HG03571 (cell line): ENCODE measurements at regions not wholly inside any gene's neighbourhood (a gene's known extent, or its start where the extent isn't known, plus 50 kb on each side); places are given as distances from the start of the nearest gene placed in this dataset.
"Not testable (repeated sequence)": the region's sequence is repeated elsewhere in the genome, so short reads cannot be mapped to it uniquely, and the experiment has no call there.

Experiments used
- ATAC-seq: cut with Tn5 transposase; IDR thresholded peaks from one replicate; pipeline ENCODE4 v1.9.1; 2021; ENCODE audit not compliant: unreplicated experiment

- ATAC-seq, result no peak
These were observed 518.7 kb downstream of the RWDD3 start for GRCh38 chr1:95752515-95753381.

- no peak for ATAC-seq
These were observed 519.5 kb downstream of the RWDD3 start for GRCh38 chr1:95753382-95754016.

- ATAC-seq, result no peak
These were observed 520.4 kb downstream of the RWDD3 start for GRCh38 chr1:95754412-95754811.

- no peak for ATAC-seq
These were observed 532.0 kb downstream of the RWDD3 start for GRCh38 chr1:95766036-95766435.

- ATAC-seq, result no peak
These were observed 536.6 kb downstream of the RWDD3 start for GRCh38 chr1:95770581-95770980.

- no peak for ATAC-seq
These were observed 544.2 kb downstream of the RWDD3 start for GRCh38 chr1:95778217-95778616.

GRCh38 chr1:95780836-95781235 is 546.8 kb downstream of the RWDD3 start:
- no peak for ATAC-seq

- no peak for ATAC-seq
These were observed 556.1 kb downstream of the RWDD3 start for GRCh38 chr1:95790136-95790535.

GRCh38 chr1:95793893-95794292 is 559.9 kb downstream of the RWDD3 start:
- ATAC-seq, result no peak

- ATAC-seq, result not testable (repeated sequence)
These were observed 563.8 kb downstream of the RWDD3 start for GRCh38 chr1:95797761-95798160.

GRCh38 chr1:95806171-95806570 is 572.2 kb downstream of the RWDD3 start:
- no peak for ATAC-seq

GRCh38 chr1:95809391-95809790 is 575.4 kb downstream of the RWDD3 start:
- no peak for ATAC-seq

- ATAC-seq, result no peak
These were observed 581.5 kb downstream of the RWDD3 start for GRCh38 chr1:95815511-95815910.

- no peak for ATAC-seq
These were observed 595.5 kb downstream of the RWDD3 start for GRCh38 chr1:95829556-95829955.

GRCh38 chr1:95832370-95832769 is 598.4 kb downstream of the RWDD3 start:
- no peak for ATAC-seq

GRCh38 chr1:95849439-95849838 is 615.4 kb downstream of the RWDD3 start:
- no peak for ATAC-seq

GRCh38 chr1:95850165-95850649 is 616.2 kb downstream of the RWDD3 start:
- ATAC-seq, result no peak

- no peak for ATAC-seq
These were observed 616.8 kb downstream of the RWDD3 start for GRCh38 chr1:95850763-95851162.

- no peak for ATAC-seq
These were observed 618.6 kb downstream of the RWDD3 start for GRCh38 chr1:95852483-95853070.

GRCh38 chr1:95854457-95854856 is 620.4 kb downstream of the RWDD3 start:
- no peak for ATAC-seq

GRCh38 chr1:95863086-95863485 is 629.1 kb downstream of the RWDD3 start:
- ATAC-seq, result no peak

- ATAC-seq, result no peak
These were observed 631.8 kb downstream of the RWDD3 start for GRCh38 chr1:95865769-95866168.
